NB4 (cell line): ENCODE measurements at regions not wholly inside any gene's neighbourhood (a gene's known extent, or its start where the extent isn't known, plus 50 kb on each side); places are given as distances from the start of the nearest gene placed in this dataset.

Experiments used
- MAX ChIP-seq: IDR thresholded peaks from 2 replicates; pipeline ENCODE4 v1.6.1; 2011; ENCODE audit warnings: low read depth, low read length
- TF ChIP-seq, protein P1 (sequence below): IDR thresholded peaks from one replicate; pipeline ENCODE4 v1.5.1; 2012; ENCODE audit warnings: low read depth, low read length

DNA sequence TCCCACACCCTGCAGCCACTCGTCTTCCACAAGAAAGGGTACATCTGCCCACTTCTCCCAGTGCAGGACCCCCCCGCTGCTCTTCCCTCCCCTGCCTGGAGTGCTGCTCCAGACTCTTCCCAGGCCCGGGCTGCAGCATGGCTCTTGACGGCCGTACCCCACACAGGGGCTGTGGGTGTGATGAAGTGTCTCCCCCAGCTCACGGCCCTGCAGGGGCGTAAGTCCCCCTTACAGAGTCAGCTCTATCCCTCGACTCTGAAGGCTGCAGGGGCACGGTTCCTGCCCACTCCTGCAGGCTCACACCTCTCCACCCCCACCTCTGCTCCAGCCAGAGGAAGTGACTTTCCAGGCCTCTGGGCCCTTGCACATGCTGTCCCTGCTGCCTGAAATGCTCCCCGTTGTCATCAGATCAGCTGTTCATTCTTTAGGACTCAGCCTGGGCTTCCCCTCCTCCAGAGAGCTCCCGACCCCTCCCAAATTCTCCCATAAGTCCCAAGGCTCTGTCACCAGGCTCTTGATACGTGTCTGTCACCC, 180.6 kb upstream of the IER5L start:
- TF ChIP-seq, protein P1, sequence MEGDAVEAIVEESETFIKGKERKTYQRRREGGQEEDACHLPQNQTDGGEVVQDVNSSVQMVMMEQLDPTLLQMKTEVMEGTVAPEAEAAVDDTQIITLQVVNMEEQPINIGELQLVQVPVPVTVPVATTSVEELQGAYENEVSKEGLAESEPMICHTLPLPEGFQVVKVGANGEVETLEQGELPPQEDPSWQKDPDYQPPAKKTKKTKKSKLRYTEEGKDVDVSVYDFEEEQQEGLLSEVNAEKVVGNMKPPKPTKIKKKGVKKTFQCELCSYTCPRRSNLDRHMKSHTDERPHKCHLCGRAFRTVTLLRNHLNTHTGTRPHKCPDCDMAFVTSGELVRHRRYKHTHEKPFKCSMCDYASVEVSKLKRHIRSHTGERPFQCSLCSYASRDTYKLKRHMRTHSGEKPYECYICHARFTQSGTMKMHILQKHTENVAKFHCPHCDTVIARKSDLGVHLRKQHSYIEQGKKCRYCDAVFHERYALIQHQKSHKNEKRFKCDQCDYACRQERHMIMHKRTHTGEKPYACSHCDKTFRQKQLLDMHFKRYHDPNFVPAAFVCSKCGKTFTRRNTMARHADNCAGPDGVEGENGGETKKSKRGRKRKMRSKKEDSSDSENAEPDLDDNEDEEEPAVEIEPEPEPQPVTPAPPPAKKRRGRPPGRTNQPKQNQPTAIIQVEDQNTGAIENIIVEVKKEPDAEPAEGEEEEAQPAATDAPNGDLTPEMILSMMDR: no peak
- TF ChIP-seq MAX: no peak
